ENCODE measurements at regions not wholly inside any gene's neighbourhood (a gene's known extent, or its start where the extent isn't known, plus 50 kb on each side); places are given as distances from the start of the nearest gene placed in this dataset.

DNA sequence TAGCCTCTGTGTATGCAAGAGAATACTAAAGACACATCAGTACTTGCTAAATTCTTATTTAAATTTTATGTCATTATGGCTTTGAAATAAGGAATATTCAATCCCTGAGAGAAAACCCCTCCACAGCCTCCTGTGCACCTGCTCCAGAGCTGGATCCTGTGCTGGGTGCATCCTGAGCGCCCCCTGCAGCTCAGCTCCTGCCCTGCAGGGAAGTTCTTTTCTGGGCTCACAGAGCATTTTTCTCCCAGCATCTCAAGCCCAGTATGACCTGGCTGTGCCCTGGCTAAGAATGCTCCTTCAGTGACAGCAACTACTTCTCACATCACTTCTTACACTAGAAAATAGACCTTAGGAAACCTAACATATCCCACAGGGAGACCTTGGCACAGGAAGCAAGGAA is 1211.7 kb downstream of the TMEM121 start:
- TF ChIP-seq, protein P1, sequence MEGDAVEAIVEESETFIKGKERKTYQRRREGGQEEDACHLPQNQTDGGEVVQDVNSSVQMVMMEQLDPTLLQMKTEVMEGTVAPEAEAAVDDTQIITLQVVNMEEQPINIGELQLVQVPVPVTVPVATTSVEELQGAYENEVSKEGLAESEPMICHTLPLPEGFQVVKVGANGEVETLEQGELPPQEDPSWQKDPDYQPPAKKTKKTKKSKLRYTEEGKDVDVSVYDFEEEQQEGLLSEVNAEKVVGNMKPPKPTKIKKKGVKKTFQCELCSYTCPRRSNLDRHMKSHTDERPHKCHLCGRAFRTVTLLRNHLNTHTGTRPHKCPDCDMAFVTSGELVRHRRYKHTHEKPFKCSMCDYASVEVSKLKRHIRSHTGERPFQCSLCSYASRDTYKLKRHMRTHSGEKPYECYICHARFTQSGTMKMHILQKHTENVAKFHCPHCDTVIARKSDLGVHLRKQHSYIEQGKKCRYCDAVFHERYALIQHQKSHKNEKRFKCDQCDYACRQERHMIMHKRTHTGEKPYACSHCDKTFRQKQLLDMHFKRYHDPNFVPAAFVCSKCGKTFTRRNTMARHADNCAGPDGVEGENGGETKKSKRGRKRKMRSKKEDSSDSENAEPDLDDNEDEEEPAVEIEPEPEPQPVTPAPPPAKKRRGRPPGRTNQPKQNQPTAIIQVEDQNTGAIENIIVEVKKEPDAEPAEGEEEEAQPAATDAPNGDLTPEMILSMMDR (IDR thresholded peaks at IDR 0.05; ENCODE audit: control extremely low read depth in 1 of 3, insufficient read depth in 1 of 3, low read depth in 1 of 3, low read length in 3 of 3): no peak
- TF ChIP-seq RAD21 (IDR thresholded peaks at IDR 0.05 in 1 of 2, conservative IDR thresholded peaks at IDR 0.05 in 1 of 2; ENCODE audit: low read depth in 2 of 2, low read length in 2 of 2) (no peak), HDAC6 (IDR thresholded peaks at IDR 0.05; ENCODE audit: low read depth, low read length) (no peak), POLR2A (IDR thresholded peaks at IDR 0.05; ENCODE audit: control extremely low read depth in 1 of 2, low read depth in 2 of 2, low read length in 2 of 2) (no peak), TBP (IDR thresholded peaks at IDR 0.05; ENCODE audit: low read depth, low read length) (no peak), EZH2 (IDR thresholded peaks at IDR 0.05; ENCODE audit: low read depth, low read length, severe bottlenecking) (no peak), CHD1 (IDR thresholded peaks at IDR 0.05; ENCODE audit: low read depth, low read length) (no peak), POLR2AphosphoS5 (IDR thresholded peaks at IDR 0.05; ENCODE audit: low read depth, low read length) (no peak), ZNF274 (IDR thresholded peaks at IDR 0.05; ENCODE audit: borderline replicate concordance, extremely low read depth, low read length) (no peak), CEBPB (IDR thresholded peaks at IDR 0.05; ENCODE audit: low read depth, low read length) (no peak)
- TF ChIP-seq, protein P2, sequence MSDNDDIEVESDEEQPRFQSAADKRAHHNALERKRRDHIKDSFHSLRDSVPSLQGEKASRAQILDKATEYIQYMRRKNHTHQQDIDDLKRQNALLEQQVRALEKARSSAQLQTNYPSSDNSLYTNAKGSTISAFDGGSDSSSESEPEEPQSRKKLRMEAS (IDR thresholded peaks at IDR 0.05): no peak
- TF ChIP-seq, protein P3, sequence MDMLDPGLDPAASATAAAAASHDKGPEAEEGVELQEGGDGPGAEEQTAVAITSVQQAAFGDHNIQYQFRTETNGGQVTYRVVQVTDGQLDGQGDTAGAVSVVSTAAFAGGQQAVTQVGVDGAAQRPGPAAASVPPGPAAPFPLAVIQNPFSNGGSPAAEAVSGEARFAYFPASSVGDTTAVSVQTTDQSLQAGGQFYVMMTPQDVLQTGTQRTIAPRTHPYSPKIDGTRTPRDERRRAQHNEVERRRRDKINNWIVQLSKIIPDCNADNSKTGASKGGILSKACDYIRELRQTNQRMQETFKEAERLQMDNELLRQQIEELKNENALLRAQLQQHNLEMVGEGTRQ (IDR thresholded peaks at IDR 0.05; ENCODE audit: low read length): no peak

Measured in H1 (cell line).